IMR-90 (cell line): ENCODE measurements at regions not wholly inside any gene's neighbourhood (a gene's known extent, or its start where the extent isn't known, plus 50 kb on each side); places are given as distances from the start of the nearest gene placed in this dataset.

Source experiments
- ATAC-seq: fragments of 200-7000 bp; cut with Tn5 transposase; 2 replicates; pipeline ENCODE4 v1.9.1; 2020; ENCODE audit warnings: low read depth, mild to moderate bottlenecking, moderate library complexity
- BruUV-seq: library from RNA; stranded (reverse); fragments of 400-500 nt; replicated peaks from 2 replicates; lab custom pipeline; 2021; lab: Mats Ljungman, UMichigan
- CTCF ChIA-PET: fragments of 300-600 bp; formaldehyde crosslinking; extraction: SDS; loops from one replicate; lab custom pipeline; 2021; ENCODE audit warnings: antibody characterized with exemption; lab: Yijun Ruan, JAX
- POLR2A ChIA-PET: fragments of 300-600 bp; sonication (Branson Sonifier 250); formaldehyde crosslinking; loops from one replicate; lab custom pipeline; 2022; ENCODE audit warnings: antibody characterized with exemption; ENCODE audit not compliant: unreplicated experiment; lab: Charles Lee
- DNase-seq: peaks from one replicate; pipeline ENCODE4 v3.0.0; 2013
- H2AFZ ChIP-seq: replicated peaks from 2 replicates; pipeline ENCODE3; 2013; ENCODE audit warnings: low read length, mild to moderate bottlenecking; ENCODE audit not compliant: poor library complexity
- H2AK5ac ChIP-seq: 2 replicates; pipeline ENCODE4 v1.6.1; 2013; ENCODE audit warnings: low read depth, low read length, inconsistent platforms
- H2AK9ac ChIP-seq: replicated peaks from 2 replicates; pipeline ENCODE3; 2013; ENCODE audit warnings: mild to moderate bottlenecking, low read depth, low read length, moderate library complexity; ENCODE audit not compliant: poor library complexity
- H2BK120ac ChIP-seq: 2 replicates; pipeline ENCODE4 v1.6.1; 2013; ENCODE audit warnings: low read depth, low read length, inconsistent platforms
- H2BK15ac ChIP-seq: 3 replicates; pipeline ENCODE4 v1.6.1; 2013; ENCODE audit warnings: low read depth, low read length, inconsistent platforms
- H2BK20ac ChIP-seq: 2 replicates; pipeline ENCODE4 v1.6.1; 2013; ENCODE audit warnings: low read depth, mild to moderate bottlenecking, inconsistent platforms, low read length, moderate library complexity
- H2BK5ac ChIP-seq: 2 replicates; pipeline ENCODE4 v1.6.1; 2013; ENCODE audit warnings: mild to moderate bottlenecking, low read depth, low read length, inconsistent platforms; ENCODE audit not compliant: poor library complexity, severe bottlenecking
- H3K14ac ChIP-seq: replicated peaks from 2 replicates; pipeline ENCODE4 v1.6.1; 2013; ENCODE audit warnings: low read depth, low read length, inconsistent platforms
- H3K18ac ChIP-seq: 2 replicates; pipeline ENCODE4 v1.6.1; 2013; ENCODE audit warnings: low read depth, low read length, control low read depth
- H3K23ac ChIP-seq: 2 replicates; pipeline ENCODE4 v1.6.1; 2013; ENCODE audit warnings: low read depth, low read length, inconsistent platforms
- H3K27ac ChIP-seq: 2 replicates; pipeline ENCODE4 v1.5.1; 2013; ENCODE audit warnings: mild to moderate bottlenecking, control low read depth, low read length; ENCODE audit not compliant: insufficient read depth
- H3K27me3 ChIP-seq: 2 replicates; pipeline ENCODE4 v1.6.1; 2013; ENCODE audit warnings: low read length; ENCODE audit not compliant: control insufficient read depth, insufficient read depth
- H3K36me3 ChIP-seq: 2 replicates; pipeline ENCODE4 v1.6.1; 2013; ENCODE audit warnings: low read length, mixed read lengths; ENCODE audit not compliant: control insufficient read depth, insufficient read depth
- H3K4ac ChIP-seq: 2 replicates; pipeline ENCODE4 v1.6.1; 2013; ENCODE audit warnings: low read depth, low read length, inconsistent platforms
- H3K4me1 ChIP-seq: 2 replicates; pipeline ENCODE4 v1.6.1; 2013; ENCODE audit warnings: low read length, mixed read lengths; ENCODE audit not compliant: control insufficient read depth, insufficient read depth
- H3K4me2 ChIP-seq: 2 replicates; pipeline ENCODE4 v1.6.1; 2013; ENCODE audit warnings: low read depth, mild to moderate bottlenecking, control low read depth, low read length, moderate library complexity
- H3K4me3 ChIP-seq: 2 replicates; pipeline ENCODE4 v1.5.1; 2013; ENCODE audit warnings: low read depth, mild to moderate bottlenecking, control low read depth, low read length, moderate library complexity; ENCODE audit not compliant: insufficient read depth
- H3K56ac ChIP-seq: 2 replicates; pipeline ENCODE4 v1.6.1; 2013; ENCODE audit warnings: low read length, inconsistent platforms; ENCODE audit not compliant: insufficient read depth; ENCODE audit errors: extremely low read depth
- H3K79me1 ChIP-seq, 2 experiments: 2 replicates each; pipeline ENCODE4 v1.6.1; 2013; ENCODE audit warnings: low read length in 2 of 2, inconsistent platforms in 1 of 2, low read depth in 1 of 2
- H3K9ac ChIP-seq: 2 replicates; pipeline ENCODE4 v1.6.1; 2013; ENCODE audit warnings: low read depth, low read length, control low read depth
- H3K9me1 ChIP-seq: 2 replicates; pipeline ENCODE4 v1.6.1; 2013; ENCODE audit warnings: low read length, inconsistent platforms; ENCODE audit not compliant: insufficient read depth
- H3K9me3 ChIP-seq: 2 replicates; pipeline ENCODE4 v1.6.1; 2013; ENCODE audit warnings: low read length; ENCODE audit not compliant: control insufficient read depth, insufficient read depth
- H4K20me1 ChIP-seq: 2 replicates; pipeline ENCODE4 v1.6.1; 2013; ENCODE audit warnings: low read length, inconsistent platforms; ENCODE audit not compliant: insufficient read depth
- H4K5ac ChIP-seq: 2 replicates; pipeline ENCODE4 v1.6.1; 2013; ENCODE audit warnings: mild to moderate bottlenecking, low read depth, low read length, control low read depth
- H4K8ac ChIP-seq, 2 experiments: 2 replicates each; pipeline ENCODE4 v1.6.1; 2013; ENCODE audit warnings: low read depth in 2 of 2, low read length in 2 of 2, control low read depth in 1 of 2, inconsistent platforms in 1 of 2
- H4K91ac ChIP-seq: 2 replicates; pipeline ENCODE4 v1.6.1; 2013; ENCODE audit warnings: low read depth, low read length, inconsistent platforms; ENCODE audit not compliant: insufficient read depth
- BHLHE40 ChIP-seq: fragments of 150-350 bp; IDR thresholded peaks from 2 replicates; pipeline ENCODE4 v1.6.1; 2016; ENCODE audit warnings: mild to moderate bottlenecking, low read depth, low read length
- CEBPB ChIP-seq: IDR thresholded peaks from 2 replicates; pipeline ENCODE4 v1.6.1; 2012; ENCODE audit warnings: low read depth, low read length, improper control_type of control experiment
- CHD1 ChIP-seq: IDR thresholded peaks from 2 replicates; pipeline ENCODE4 v1.6.1; 2012; ENCODE audit warnings: low read depth, low read length, improper control_type of control experiment
- FOS ChIP-seq: fragments of 150-350 bp; IDR thresholded peaks from 2 replicates; pipeline ENCODE4 v1.6.1; 2016; ENCODE audit warnings: low read depth, low read length
- MAZ ChIP-seq: IDR thresholded peaks from 2 replicates; pipeline ENCODE4 v1.6.1; 2012; ENCODE audit warnings: low read depth, mild to moderate bottlenecking, low read length, improper control_type of control experiment, moderate library complexity, borderline replicate concordance
- MXI1 ChIP-seq: IDR thresholded peaks from 2 replicates; pipeline ENCODE4 v1.6.1; 2012; ENCODE audit warnings: low read depth, mild to moderate bottlenecking, low read length, moderate library complexity, borderline replicate concordance
- NFE2L2 ChIP-seq: fragments of 150-350 bp; IDR thresholded peaks from 2 replicates; pipeline ENCODE4 v1.6.1; 2016; ENCODE audit warnings: low read depth, mild to moderate bottlenecking, low read length
- POLR2A ChIP-seq: IDR thresholded peaks from 2 replicates; pipeline ENCODE4 v1.6.1; 2012; ENCODE audit warnings: mild to moderate bottlenecking, low read depth, low read length
- RAD21 ChIP-seq: IDR thresholded peaks from 2 replicates; pipeline ENCODE4 v1.6.1; 2012; ENCODE audit warnings: low read length, improper control_type of control experiment
- RCOR1 ChIP-seq: IDR thresholded peaks from 2 replicates; pipeline ENCODE4 v1.6.1; 2012; ENCODE audit warnings: mild to moderate bottlenecking, low read length, improper control_type of control experiment; ENCODE audit not compliant: insufficient replicate concordance
- RFX5 ChIP-seq: IDR thresholded peaks from 2 replicates; pipeline ENCODE4 v1.8.0; 2012; ENCODE audit warnings: low read depth, mild to moderate bottlenecking, low read length, moderate library complexity
- SMC3 ChIP-seq: fragments of 150-350 bp; IDR thresholded peaks from 2 replicates; pipeline ENCODE4 v1.6.1; 2016; ENCODE audit warnings: low read depth, mild to moderate bottlenecking, antibody characterized with exemption, low read length, moderate library complexity
- WGBS, 2 experiments: methylation state at CpG; one replicate each; pipeline versions ENCODE4 v1.1.5 to v1.1.7; 2013; ENCODE audit warnings: missing lambda C conversion rate in 2 of 2; ENCODE audit not compliant: insufficient read length in 1 of 2; ENCODE audit errors: extremely low coverage in 2 of 2; 5-methylcytosine and 5-hydroxymethylcytosine counted together
- dilution Hi-C: fragments of 300-500 bp; cut with HindIII; formaldehyde crosslinking; loops from one replicate; pipeline ENCODE4 v1.14.3; 2018; ENCODE audit warnings: low sequenced_read_pairs; ENCODE audit not compliant: unreplicated experiment
- in situ Hi-C: fragments of 300-500 bp; cut with MboI; formaldehyde crosslinking; loops from 3 replicates; pipeline ENCODE4 v1.14.3; 2019; ENCODE audit warnings: low sequenced_read_pairs, inconsistent platforms, mixed read lengths
- intact Hi-C: fragments of 100-400 bp; cut with micrococcal nuclease; formaldehyde crosslinking; loops from 2 replicates; pipeline ENCODE4 v1.10.0; 2022
- TF ChIP-seq, protein P1 (sequence below): fragments of 150-350 bp; IDR thresholded peaks from 2 replicates; pipeline ENCODE4 v1.6.1; 2016; ENCODE audit warnings: low read depth, mild to moderate bottlenecking, low read length, moderate library complexity, borderline replicate concordance
- TF ChIP-seq, protein P2 (sequence below): conservative IDR thresholded peaks from 2 replicates; pipeline ENCODE4 v1.5.1; 2012; ENCODE audit warnings: mild to moderate bottlenecking, low read depth, low read length, improper control_type of control experiment
- TF ChIP-seq, protein P3 (sequence below): fragments of 150-350 bp; IDR thresholded peaks from 2 replicates; pipeline ENCODE4 v1.6.1; 2017; ENCODE audit warnings: mild to moderate bottlenecking, antibody characterized with exemption, low read length, low read depth

DNA sequence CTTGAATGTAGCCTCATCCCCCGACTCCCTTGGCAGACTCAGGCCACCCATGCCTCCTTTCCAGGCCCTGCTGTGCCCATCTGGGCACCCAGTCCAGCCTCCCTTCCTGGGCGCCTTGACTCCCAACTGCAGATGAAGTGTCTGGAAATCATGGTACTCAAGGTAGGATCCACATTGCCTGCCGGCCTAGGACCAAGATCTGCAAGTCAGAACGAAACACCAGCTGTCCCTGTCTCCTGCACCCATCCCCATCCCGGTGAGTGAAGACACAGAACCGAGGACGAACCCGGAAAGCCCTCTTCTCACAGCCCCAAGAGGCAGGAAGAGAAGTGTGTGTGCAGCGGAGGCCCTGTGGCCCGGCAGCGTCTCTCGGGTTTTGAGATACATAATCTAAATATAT lies 205.1 kb downstream of the EMX2 start:
- ATAC-seq (no peak), DNase-seq (no peak)
- H2AK9ac ChIP-seq, result no peak overlapping the region
- ChIA-PET POLR2A (no interaction called here), CTCF (no interaction called here)
- TF ChIP-seq, protein P1, sequence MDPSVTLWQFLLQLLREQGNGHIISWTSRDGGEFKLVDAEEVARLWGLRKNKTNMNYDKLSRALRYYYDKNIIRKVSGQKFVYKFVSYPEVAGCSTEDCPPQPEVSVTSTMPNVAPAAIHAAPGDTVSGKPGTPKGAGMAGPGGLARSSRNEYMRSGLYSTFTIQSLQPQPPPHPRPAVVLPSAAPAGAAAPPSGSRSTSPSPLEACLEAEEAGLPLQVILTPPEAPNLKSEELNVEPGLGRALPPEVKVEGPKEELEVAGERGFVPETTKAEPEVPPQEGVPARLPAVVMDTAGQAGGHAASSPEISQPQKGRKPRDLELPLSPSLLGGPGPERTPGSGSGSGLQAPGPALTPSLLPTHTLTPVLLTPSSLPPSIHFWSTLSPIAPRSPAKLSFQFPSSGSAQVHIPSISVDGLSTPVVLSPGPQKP, result no peak
- no peak for TF ChIP-seq RAD21
- TF ChIP-seq NFE2L2, result no peak
- no peak for TF ChIP-seq FOS
- no peak for TF ChIP-seq CHD1
- no peak for TF ChIP-seq SMC3
- no peak for TF ChIP-seq CEBPB
- no peak for TF ChIP-seq BHLHE40
- TF ChIP-seq, protein P2, sequence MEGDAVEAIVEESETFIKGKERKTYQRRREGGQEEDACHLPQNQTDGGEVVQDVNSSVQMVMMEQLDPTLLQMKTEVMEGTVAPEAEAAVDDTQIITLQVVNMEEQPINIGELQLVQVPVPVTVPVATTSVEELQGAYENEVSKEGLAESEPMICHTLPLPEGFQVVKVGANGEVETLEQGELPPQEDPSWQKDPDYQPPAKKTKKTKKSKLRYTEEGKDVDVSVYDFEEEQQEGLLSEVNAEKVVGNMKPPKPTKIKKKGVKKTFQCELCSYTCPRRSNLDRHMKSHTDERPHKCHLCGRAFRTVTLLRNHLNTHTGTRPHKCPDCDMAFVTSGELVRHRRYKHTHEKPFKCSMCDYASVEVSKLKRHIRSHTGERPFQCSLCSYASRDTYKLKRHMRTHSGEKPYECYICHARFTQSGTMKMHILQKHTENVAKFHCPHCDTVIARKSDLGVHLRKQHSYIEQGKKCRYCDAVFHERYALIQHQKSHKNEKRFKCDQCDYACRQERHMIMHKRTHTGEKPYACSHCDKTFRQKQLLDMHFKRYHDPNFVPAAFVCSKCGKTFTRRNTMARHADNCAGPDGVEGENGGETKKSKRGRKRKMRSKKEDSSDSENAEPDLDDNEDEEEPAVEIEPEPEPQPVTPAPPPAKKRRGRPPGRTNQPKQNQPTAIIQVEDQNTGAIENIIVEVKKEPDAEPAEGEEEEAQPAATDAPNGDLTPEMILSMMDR, result no peak
- TF ChIP-seq RFX5, result no peak
- TF ChIP-seq POLR2A, result no peak
- TF ChIP-seq, protein P3, sequence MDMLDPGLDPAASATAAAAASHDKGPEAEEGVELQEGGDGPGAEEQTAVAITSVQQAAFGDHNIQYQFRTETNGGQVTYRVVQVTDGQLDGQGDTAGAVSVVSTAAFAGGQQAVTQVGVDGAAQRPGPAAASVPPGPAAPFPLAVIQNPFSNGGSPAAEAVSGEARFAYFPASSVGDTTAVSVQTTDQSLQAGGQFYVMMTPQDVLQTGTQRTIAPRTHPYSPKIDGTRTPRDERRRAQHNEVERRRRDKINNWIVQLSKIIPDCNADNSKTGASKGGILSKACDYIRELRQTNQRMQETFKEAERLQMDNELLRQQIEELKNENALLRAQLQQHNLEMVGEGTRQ, result no peak
- no peak for TF ChIP-seq RCOR1
- TF ChIP-seq MXI1, result no peak
- TF ChIP-seq MAZ, result no peak
- H2BK20ac ChIP-seq, result no peak overlapping the region
- H3K18ac ChIP-seq, result no peak overlapping the region
- H3K9ac ChIP-seq, result no peak overlapping the region
- dilution Hi-C loops, result no loop called here
- BruUV-seq, result no TSS peak
- H3K79me1 ChIP-seq, result no peaks in the 10 kb centered on the region
- in situ Hi-C loops, result no loop called here
- no peaks in the 10 kb centered on the region for H3K36me3 ChIP-seq
- H4K91ac ChIP-seq, result no peak overlapping the region
- no peak overlapping the region for H3K14ac ChIP-seq
- no peak overlapping the region for H3K56ac ChIP-seq
- no peak overlapping the region for H4K5ac ChIP-seq
- WGBS, 2 experiments, result no CpG with 5 or more reads among the region's 12 CpGs
- no peak overlapping the region for H2AFZ ChIP-seq
- H4K8ac ChIP-seq, result no peak overlapping the region
- H4K20me1 ChIP-seq, result no peaks in the 10 kb centered on the region
- H3K9me3 ChIP-seq, result peaks cover 23% of the 10 kb centered on the region
- H2BK15ac ChIP-seq, result no peak overlapping the region
- no peak overlapping the region for H3K23ac ChIP-seq
- no peak overlapping the region for H3K4me2 ChIP-seq
- no peak overlapping the region for H3K27ac ChIP-seq
- H3K4me1 ChIP-seq, result no peaks in the 10 kb centered on the region
- no peak overlapping the region for H3K4me3 ChIP-seq
- H2BK120ac ChIP-seq, result no peak overlapping the region
- H2BK5ac ChIP-seq, result no peak overlapping the region
- no peak overlapping the region for H2AK5ac ChIP-seq
- intact Hi-C loops, result no loop called here
- no peaks in the 10 kb centered on the region for H3K9me1 ChIP-seq
- H3K27me3 ChIP-seq, result no peaks in the 10 kb centered on the region
- no peak overlapping the region for H3K4ac ChIP-seq
